NB4 (cell line): ENCODE measurements at regions not wholly inside any gene's neighbourhood (a gene's known extent, or its start where the extent isn't known, plus 50 kb on each side); places are given as distances from the start of the nearest gene placed in this dataset.

ENCODE experiments used
- POLR2A ChIP-seq: IDR thresholded peaks from 2 replicates; pipeline ENCODE4 v1.6.1; 2011; ENCODE audit warnings: mild to moderate bottlenecking; ENCODE audit not compliant: insufficient read length; ENCODE audit errors: extremely low read depth
- TF ChIP-seq, protein P1 (sequence below): IDR thresholded peaks from one replicate; pipeline ENCODE4 v1.5.1; 2012; ENCODE audit warnings: low read depth, low read length

DNA sequence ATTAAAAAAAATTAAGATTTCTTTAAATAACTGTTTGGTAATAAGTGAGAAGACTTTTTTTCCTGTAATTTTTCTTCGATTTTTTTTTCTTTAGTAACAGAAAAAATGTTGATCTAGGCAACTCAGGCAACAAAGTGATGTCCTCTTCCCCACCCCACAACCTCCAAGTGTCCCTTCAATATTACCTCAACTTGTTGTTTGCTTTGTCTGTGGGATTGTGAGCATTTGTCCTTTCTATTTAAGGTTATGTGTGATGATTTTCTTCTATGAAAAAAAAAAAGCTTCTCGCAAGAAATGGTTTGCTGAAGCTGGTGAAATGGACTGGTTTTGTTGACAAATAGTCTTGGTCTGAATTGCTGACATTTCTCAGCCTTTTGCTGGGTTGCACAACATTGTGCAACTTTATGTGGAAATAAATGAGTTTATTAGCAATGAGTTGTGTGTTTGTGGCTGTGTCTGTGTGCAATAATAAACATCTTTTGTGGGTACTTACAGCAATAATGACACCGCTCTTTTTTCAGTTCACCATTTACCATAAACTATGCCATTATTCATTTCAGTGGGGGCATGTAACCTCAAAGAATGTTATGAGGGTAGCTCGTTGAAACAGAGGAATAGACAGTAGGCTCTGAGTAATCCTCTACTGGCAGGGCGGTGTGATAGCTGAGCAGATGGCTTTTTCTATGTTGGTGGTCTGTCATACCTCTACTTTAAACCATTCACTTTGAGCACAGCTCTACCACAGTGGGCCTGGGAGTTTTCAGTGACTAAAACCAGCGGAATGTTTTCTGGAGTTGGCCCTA, 218.4 kb downstream of the HLX start:
- TF ChIP-seq, protein P1, sequence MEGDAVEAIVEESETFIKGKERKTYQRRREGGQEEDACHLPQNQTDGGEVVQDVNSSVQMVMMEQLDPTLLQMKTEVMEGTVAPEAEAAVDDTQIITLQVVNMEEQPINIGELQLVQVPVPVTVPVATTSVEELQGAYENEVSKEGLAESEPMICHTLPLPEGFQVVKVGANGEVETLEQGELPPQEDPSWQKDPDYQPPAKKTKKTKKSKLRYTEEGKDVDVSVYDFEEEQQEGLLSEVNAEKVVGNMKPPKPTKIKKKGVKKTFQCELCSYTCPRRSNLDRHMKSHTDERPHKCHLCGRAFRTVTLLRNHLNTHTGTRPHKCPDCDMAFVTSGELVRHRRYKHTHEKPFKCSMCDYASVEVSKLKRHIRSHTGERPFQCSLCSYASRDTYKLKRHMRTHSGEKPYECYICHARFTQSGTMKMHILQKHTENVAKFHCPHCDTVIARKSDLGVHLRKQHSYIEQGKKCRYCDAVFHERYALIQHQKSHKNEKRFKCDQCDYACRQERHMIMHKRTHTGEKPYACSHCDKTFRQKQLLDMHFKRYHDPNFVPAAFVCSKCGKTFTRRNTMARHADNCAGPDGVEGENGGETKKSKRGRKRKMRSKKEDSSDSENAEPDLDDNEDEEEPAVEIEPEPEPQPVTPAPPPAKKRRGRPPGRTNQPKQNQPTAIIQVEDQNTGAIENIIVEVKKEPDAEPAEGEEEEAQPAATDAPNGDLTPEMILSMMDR = no peak
- no peak for TF ChIP-seq POLR2A
